ENCODE measurements at regions not wholly inside any gene's neighbourhood (a gene's known extent, or its start where the extent isn't known, plus 50 kb on each side); places are given as distances from the start of the nearest gene placed in this dataset.

DNA sequence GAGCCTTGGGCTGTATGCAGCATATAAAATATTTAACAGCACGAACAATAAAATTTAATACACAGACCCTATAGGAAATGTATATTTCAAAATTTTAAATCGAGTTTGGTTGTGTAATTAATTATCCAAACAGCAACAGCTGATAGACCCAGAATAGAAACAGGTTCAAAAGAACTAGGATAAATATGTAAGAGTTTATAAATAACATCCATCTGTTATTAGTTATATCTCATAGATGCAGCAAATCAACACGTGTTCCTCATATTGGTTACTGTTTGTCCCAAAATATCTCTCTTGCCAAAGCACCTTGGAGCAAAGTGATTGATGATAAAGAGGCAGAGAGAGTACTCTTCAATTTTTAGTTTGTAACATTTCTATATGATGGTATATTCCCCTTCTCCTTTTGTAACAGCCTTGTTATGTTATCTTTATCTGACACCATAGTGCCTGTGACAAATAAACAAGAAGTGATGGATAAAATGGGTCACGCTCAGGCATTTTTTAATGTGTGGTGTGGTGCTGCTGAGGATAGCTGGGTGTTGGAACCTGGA, 260.6 kb upstream of the NBEA start:
- TF ChIP-seq, protein P1, sequence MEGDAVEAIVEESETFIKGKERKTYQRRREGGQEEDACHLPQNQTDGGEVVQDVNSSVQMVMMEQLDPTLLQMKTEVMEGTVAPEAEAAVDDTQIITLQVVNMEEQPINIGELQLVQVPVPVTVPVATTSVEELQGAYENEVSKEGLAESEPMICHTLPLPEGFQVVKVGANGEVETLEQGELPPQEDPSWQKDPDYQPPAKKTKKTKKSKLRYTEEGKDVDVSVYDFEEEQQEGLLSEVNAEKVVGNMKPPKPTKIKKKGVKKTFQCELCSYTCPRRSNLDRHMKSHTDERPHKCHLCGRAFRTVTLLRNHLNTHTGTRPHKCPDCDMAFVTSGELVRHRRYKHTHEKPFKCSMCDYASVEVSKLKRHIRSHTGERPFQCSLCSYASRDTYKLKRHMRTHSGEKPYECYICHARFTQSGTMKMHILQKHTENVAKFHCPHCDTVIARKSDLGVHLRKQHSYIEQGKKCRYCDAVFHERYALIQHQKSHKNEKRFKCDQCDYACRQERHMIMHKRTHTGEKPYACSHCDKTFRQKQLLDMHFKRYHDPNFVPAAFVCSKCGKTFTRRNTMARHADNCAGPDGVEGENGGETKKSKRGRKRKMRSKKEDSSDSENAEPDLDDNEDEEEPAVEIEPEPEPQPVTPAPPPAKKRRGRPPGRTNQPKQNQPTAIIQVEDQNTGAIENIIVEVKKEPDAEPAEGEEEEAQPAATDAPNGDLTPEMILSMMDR (IDR thresholded peaks at IDR 0.05; ENCODE audit: low read depth, low read length, missing control alignments): no peak

DNA sequence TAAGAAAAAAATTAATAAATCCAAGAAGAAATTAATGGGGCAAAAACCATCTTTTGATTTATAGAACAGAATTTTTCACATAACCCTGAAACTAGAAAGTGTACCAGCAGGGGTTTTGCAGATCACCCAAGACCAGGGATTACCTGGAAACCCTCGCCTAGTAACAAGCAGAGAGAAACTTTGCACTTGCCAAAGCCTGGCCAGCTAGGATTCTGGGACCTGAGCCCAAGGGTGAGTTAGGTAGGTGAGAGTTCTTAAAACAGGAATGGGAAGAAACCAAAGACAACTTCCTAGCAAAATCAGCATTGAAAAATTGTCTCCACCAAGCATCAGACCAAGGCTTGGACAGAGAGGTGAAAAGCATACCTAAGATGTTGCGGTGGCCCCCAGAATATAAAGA, 247.0 kb upstream of the NBEA start:
- no peak overlapping the region for H3K4me3 ChIP-seq (replicated peaks; ENCODE audit: low read depth, low read length)
- no peak for DNase-seq (ENCODE audit: extremely low read depth, low read depth)
- TF ChIP-seq, protein P1 (IDR thresholded peaks at IDR 0.05; ENCODE audit: low read depth, low read length, missing control alignments): no peak

More for the DNA sequence above, 260.6 kb upstream of the NBEA start:
- no peak overlapping the region for H3K4me3 ChIP-seq (replicated peaks; ENCODE audit: low read depth, low read length)
- DNase-seq (ENCODE audit: extremely low read depth, low read depth): no peak

DNA sequence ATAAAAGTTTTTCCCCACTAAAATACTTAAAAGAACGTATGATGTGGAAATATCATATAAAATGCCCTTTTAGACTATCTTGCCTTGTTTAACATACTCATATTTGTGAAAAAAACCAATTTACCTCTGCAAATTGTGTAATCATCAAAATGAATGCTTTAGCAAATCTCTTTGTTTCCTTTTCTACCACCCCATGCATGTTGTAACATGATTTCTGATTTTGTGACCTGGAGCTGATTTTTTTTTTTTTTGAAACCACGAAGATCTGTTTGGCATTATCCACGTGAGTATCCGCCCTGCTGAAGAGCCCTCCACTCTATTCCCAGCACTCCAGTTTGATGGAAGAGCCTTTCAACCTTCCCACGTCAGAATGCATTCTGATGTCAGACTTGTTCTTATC, 245.8 kb upstream of the NBEA start:
- DNase-seq (ENCODE audit: extremely low read depth, low read depth): no peak
- TF ChIP-seq, protein P1 (IDR thresholded peaks at IDR 0.05; ENCODE audit: low read depth, low read length, missing control alignments): no peak
- H3K4me3 ChIP-seq (replicated peaks; ENCODE audit: low read depth, low read length): no peak overlapping the region

DNA sequence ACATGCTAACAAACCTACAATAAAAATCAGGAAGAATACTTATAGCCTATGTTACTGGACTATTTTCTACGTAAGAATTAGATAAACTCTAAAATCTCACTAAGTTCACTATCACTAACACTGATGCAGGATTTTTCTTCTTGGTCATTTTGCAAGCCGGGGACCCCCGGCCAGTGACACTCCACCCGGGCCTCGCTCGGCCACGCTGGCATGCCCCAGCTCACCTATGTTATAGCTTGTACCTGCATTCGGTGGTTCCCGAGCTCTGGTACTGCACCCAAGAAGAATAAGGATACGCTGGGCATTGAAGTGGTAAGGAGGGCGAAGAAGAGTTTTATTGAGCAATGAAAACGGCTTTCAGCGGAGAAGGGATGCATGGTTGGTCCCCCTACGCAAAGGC, 245.3 kb upstream of the NBEA start:
- TF ChIP-seq, protein P1 (IDR thresholded peaks at IDR 0.05; ENCODE audit: low read depth, low read length, missing control alignments): no peak
- DNase-seq (ENCODE audit: extremely low read depth, low read depth): no peak
- no peak overlapping the region for H3K4me3 ChIP-seq (replicated peaks; ENCODE audit: low read depth, low read length)

DNA sequence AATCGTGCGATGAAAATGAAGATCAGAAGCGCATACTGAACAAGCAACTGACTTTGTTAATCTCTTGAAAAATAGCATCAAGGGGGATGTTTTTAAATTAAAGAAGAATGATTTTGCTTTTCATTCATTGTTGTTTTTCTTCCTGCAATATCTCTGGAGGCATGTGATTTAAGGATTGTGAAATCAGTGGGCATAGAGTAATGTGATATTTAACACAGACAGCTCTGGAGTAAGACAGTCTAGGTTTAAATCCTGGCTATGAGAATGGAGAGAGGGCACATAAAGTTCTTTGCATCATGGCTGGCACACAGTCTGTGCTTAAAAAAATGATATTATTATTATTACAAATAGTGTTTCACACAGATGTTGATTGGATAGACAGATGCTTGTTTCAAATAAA, 243.1 kb upstream of the NBEA start:
- DNase-seq (ENCODE audit: extremely low read depth, low read depth): no peak
- TF ChIP-seq, protein P1 (IDR thresholded peaks at IDR 0.05; ENCODE audit: low read depth, low read length, missing control alignments): no peak
- H3K4me3 ChIP-seq (replicated peaks; ENCODE audit: low read depth, low read length): no peak overlapping the region

DNA sequence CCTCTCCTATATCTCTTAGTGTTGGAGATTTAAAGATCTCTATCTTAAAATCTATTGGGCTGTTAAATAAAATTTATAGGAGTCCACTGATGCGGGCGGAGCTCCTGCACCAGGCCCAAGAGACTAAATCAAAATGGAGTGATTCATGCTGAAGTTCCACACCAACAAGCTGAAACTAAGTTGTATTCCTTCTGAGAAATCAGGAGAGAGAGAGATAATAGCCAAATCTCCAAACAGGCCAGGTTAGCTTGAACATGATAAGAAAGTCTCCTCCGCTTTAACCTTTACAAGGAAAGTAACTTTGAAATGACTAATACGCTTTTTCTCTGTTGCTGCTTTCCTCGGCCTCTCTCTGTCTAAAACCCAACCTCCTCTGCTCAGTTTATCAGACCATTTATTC, 241.9 kb upstream of the NBEA start:
- no peak overlapping the region for H3K4me3 ChIP-seq (replicated peaks; ENCODE audit: low read depth, low read length)
- DNase-seq (ENCODE audit: extremely low read depth, low read depth): no peak
- TF ChIP-seq, protein P1 (IDR thresholded peaks at IDR 0.05; ENCODE audit: low read depth, low read length, missing control alignments): no peak

DNA sequence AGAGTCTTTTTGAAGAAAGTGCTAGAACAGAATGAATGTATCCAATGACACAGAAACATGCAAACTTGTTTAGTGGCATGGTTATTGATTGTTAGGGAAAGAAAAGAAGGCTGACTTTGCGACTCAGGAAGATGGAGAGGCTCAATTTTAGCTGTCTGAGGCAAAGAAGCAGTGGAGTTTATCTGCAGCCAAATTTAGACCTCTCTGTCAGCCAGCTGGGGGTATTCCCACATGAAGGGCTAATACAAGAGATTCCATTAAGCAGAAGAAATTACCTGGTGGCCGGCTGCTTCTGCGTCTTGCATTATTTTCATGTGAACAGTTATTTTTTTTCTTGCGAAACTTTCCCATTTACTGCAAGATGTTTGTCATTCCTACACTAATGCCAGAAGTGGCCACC, 240.2 kb upstream of the NBEA start:
- TF ChIP-seq, protein P1 (IDR thresholded peaks at IDR 0.05; ENCODE audit: low read depth, low read length, missing control alignments): no peak
- no peak for DNase-seq (ENCODE audit: extremely low read depth, low read depth)
- H3K4me3 ChIP-seq (replicated peaks; ENCODE audit: low read depth, low read length): no peak overlapping the region
